HepG2 (cell line): ENCODE measurements at regions not wholly inside any gene's neighbourhood (a gene's known extent, or its start where the extent isn't known, plus 50 kb on each side); places are given as distances from the start of the nearest gene placed in this dataset.

Source experiments
- BRCA1 ChIP-seq: sonication (generic); formaldehyde crosslinking; IDR thresholded peaks from 2 replicates; pipeline ENCODE4 v1.4.0; 2020; ENCODE audit warnings: missing genetic modification reagents
- CREB1 ChIP-seq, 2 experiments: fragments of 450-650 bp in 1 of 2; IDR thresholded peaks; 2 replicates each; pipeline ENCODE4 v1.6.1; 2016 to 2017; ENCODE audit warnings: control low read depth in 1 of 2, mild to moderate bottlenecking in 1 of 2, missing compliant biosample characterization in 1 of 2, missing genetic modification characterization in 1 of 2
- GZF1 ChIP-seq: sonication (generic); formaldehyde crosslinking; IDR thresholded peaks from 2 replicates; pipeline ENCODE4 v1.5.1; 2020; ENCODE audit warnings: mild to moderate bottlenecking, missing genetic modification reagents
- NR2F2 ChIP-seq: IDR thresholded peaks from 2 replicates; pipeline ENCODE4 v1.6.1; 2012; ENCODE audit warnings: low read depth, inconsistent platforms, borderline replicate concordance
- RAD21 ChIP-seq: fragments of 450-650 bp; formaldehyde crosslinking; IDR thresholded peaks from 2 replicates; pipeline ENCODE4 v1.5.0; 2020; ENCODE audit warnings: mild to moderate bottlenecking
- TF ChIP-seq, protein P1 (sequence below), 2 experiments: sonication (generic) in 1 of 2; formaldehyde crosslinking in 1 of 2; IDR thresholded peaks; 2 replicates each; pipeline versions ENCODE4 v1.5.1 to v1.6.1; 2011 to 2020; ENCODE audit warnings: borderline replicate concordance in 1 of 2, low read depth in 1 of 2, low read length in 1 of 2, mild to moderate bottlenecking in 1 of 2, missing genetic modification reagents in 1 of 2, moderate library complexity in 1 of 2

DNA sequence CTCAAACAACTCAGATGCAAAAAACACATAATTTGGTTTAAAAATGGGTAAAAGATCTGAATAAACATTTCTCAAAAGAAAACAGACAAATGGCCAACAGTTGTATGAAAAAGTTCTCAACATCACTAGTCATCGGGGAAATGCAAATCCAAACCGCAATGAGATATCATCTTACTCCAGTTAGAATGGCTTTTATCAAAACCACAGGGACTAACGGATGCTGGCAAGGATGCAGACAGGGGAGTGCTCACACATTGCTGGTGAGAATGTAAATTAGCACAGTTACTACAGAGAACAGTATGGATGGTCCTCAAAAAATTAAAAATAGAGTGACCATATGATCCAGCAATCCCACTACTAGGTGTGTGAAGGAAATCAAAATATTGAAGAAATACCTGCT lies 589.1 kb upstream of the ADAMTS16 start:
- TF ChIP-seq NR2F2 (no peak), GZF1 (CRISPR knock-in tag) (no peak), BRCA1 (no peak), CREB1 (IDR thresholded peaks at IDR 0.05) (no peak), CREB1 (CRISPR knock-in tag; IDR thresholded peaks at IDR 0.05) (no peak), RAD21 (no peak)
- TF ChIP-seq, protein P1, sequence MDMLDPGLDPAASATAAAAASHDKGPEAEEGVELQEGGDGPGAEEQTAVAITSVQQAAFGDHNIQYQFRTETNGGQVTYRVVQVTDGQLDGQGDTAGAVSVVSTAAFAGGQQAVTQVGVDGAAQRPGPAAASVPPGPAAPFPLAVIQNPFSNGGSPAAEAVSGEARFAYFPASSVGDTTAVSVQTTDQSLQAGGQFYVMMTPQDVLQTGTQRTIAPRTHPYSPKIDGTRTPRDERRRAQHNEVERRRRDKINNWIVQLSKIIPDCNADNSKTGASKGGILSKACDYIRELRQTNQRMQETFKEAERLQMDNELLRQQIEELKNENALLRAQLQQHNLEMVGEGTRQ (IDR thresholded peaks at IDR 0.05; ENCODE audit: low read depth, low read length), result no peak
- TF ChIP-seq, protein P1 (CRISPR knock-in tag; IDR thresholded peaks at IDR 0.05; ENCODE audit: borderline replicate concordance), result no peak
